ENCODE measurements at regions not wholly inside any gene's neighbourhood (a gene's known extent, or its start where the extent isn't known, plus 50 kb on each side); places are given as distances from the start of the nearest gene placed in this dataset.

DNA sequence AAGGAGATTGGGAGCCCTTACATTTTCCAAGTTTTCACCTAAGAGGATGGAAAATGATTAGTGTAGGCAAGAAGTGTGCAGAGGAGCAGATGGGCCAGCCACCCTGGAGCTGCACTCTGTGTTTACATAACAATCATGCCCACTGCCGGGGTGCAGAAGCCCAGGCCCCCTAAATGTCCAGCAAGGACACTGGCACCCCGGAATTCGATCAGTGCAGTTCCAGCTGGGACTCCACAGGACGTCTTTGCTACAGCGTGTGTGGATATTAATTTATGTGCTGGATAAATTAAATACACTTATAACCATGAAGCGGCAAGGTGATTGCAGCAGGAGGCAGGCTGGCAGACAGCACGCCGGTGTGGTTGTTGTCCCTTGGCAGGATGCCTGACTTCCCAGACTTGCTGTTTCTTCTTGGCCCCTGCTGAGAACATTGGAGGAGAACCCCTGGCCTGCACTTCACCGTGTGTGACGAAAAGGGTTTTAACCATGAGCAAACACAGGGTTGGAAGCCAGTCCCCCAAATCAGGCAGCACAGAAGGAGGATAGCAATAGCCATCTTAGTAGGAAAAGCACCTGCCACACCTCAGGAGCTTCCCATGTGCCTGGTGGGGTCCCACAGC, 73.7 kb downstream of the GADD45G start:
- Mint-ChIP-seq H3K4me3 (peak overlapping the region; percentile 16), H3K4me1 (peaks cover 62% of the 10 kb centered on the region), H3K36me3 (ENCODE audit: low read depth) (peaks cover 27% of the 10 kb centered on the region), H3K27me3 (ENCODE audit: insufficient read depth, low read depth, poor library complexity) (peaks cover 36% of the 10 kb centered on the region), H3K27ac (peak overlapping the region; percentile 92), H3K9me3 (peaks cover 36% of the 10 kb centered on the region)
- no peak overlapping the region for H2AFZ ChIP-seq
- peak; percentile 45 for DNase-seq (ENCODE audit: low spot score)
- TF ChIP-seq ZNF114 (CRISPR knock-in tag; IDR thresholded peaks at IDR 0.05) (0 out of 2 replicates have a peak, but pooled peaks have one; percentile 8), CREB1 (CRISPR knock-in tag; IDR thresholded peaks at IDR 0.05; ENCODE audit: low read depth) (peak; percentile 19; the same call in 1 of the 2 replicates), JUNB (IDR thresholded peaks at IDR 0.05; ENCODE audit: unreplicated experiment) (no peak), EZH2phosphoT487 (IDR thresholded peaks at IDR 0.05; ENCODE audit: unreplicated experiment) (no peak), STAT1 (IDR thresholded peaks at IDR 0.05; ENCODE audit: unreplicated experiment) (no peak), EZH2 (IDR thresholded peaks at IDR 0.05; ENCODE audit: low read depth, unreplicated experiment) (no peak), ZNF331 (CRISPR knock-in tag; IDR thresholded peaks at IDR 0.05; ENCODE audit: low read depth) (no peak)
- TF ChIP-seq, protein P1, sequence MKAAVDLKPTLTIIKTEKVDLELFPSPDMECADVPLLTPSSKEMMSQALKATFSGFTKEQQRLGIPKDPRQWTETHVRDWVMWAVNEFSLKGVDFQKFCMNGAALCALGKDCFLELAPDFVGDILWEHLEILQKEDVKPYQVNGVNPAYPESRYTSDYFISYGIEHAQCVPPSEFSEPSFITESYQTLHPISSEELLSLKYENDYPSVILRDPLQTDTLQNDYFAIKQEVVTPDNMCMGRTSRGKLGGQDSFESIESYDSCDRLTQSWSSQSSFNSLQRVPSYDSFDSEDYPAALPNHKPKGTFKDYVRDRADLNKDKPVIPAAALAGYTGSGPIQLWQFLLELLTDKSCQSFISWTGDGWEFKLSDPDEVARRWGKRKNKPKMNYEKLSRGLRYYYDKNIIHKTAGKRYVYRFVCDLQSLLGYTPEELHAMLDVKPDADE (IDR thresholded peaks at IDR 0.05), result no peak
- TF ChIP-seq, protein P2, sequence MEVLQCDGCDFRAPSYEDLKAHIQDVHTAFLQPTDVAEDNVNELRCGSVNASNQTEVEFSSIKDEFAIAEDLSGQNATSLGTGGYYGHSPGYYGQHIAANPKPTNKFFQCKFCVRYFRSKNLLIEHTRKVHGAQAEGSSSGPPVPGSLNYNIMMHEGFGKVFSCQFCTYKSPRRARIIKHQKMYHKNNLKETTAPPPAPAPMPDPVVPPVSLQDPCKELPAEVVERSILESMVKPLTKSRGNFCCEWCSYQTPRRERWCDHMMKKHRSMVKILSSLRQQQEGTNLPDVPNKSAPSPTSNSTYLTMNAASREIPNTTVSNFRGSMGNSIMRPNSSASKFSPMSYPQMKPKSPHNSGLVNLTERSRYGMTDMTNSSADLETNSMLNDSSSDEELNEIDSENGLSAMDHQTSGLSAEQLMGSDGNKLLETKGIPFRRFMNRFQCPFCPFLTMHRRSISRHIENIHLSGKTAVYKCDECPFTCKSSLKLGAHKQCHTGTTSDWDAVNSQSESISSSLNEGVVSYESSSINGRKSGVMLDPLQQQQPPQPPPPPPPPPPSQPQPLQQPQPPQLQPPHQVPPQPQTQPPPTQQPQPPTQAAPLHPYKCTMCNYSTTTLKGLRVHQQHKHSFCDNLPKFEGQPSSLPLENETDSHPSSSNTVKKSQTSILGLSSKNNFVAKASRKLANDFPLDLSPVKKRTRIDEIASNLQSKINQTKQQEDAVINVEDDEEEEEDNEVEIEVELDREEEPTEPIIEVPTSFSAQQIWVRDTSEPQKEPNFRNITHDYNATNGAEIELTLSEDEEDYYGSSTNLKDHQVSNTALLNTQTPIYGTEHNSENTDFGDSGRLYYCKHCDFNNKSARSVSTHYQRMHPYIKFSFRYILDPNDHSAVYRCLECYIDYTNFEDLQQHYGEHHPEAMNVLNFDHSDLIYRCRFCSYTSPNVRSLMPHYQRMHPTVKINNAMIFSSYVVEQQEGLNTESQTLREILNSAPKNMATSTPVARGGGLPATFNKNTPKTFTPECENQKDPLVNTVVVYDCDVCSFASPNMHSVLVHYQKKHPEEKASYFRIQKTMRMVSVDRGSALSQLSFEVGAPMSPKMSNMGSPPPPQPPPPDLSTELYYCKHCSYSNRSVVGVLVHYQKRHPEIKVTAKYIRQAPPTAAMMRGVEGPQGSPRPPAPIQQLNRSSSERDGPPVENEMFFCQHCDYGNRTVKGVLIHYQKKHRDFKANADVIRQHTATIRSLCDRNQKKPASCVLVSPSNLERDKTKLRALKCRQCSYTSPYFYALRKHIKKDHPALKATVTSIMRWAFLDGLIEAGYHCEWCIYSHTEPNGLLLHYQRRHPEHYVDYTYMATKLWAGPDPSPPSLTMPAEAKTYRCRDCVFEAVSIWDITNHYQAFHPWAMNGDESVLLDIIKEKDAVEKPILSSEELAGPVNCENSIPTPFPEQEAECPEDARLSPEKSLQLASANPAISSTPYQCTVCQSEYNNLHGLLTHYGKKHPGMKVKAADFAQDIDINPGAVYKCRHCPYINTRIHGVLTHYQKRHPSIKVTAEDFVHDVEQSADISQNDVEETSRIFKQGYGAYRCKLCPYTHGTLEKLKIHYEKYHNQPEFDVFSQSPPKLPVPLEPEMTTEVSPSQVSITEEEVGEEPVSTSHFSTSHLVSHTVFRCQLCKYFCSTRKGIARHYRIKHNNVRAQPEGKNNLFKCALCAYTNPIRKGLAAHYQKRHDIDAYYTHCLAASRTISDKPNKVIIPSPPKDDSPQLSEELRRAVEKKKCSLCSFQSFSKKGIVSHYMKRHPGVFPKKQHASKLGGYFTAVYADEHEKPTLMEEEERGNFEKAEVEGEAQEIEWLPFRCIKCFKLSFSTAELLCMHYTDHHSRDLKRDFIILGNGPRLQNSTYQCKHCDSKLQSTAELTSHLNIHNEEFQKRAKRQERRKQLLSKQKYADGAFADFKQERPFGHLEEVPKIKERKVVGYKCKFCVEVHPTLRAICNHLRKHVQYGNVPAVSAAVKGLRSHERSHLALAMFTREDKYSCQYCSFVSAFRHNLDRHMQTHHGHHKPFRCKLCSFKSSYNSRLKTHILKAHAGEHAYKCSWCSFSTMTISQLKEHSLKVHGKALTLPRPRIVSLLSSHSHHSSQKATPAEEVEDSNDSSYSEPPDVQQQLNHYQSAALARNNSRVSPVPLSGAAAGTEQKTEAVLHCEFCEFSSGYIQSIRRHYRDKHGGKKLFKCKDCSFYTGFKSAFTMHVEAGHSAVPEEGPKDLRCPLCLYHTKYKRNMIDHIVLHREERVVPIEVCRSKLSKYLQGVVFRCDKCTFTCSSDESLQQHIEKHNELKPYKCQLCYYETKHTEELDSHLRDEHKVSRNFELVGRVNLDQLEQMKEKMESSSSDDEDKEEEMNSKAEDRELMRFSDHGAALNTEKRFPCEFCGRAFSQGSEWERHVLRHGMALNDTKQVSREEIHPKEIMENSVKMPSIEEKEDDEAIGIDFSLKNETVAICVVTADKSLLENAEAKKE (CRISPR knock-in tag; IDR thresholded peaks at IDR 0.05), result no peak
- TF ChIP-seq, protein P3, sequence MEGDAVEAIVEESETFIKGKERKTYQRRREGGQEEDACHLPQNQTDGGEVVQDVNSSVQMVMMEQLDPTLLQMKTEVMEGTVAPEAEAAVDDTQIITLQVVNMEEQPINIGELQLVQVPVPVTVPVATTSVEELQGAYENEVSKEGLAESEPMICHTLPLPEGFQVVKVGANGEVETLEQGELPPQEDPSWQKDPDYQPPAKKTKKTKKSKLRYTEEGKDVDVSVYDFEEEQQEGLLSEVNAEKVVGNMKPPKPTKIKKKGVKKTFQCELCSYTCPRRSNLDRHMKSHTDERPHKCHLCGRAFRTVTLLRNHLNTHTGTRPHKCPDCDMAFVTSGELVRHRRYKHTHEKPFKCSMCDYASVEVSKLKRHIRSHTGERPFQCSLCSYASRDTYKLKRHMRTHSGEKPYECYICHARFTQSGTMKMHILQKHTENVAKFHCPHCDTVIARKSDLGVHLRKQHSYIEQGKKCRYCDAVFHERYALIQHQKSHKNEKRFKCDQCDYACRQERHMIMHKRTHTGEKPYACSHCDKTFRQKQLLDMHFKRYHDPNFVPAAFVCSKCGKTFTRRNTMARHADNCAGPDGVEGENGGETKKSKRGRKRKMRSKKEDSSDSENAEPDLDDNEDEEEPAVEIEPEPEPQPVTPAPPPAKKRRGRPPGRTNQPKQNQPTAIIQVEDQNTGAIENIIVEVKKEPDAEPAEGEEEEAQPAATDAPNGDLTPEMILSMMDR (conservative IDR thresholded peaks at IDR 0.05; ENCODE audit: low read depth in 2 of 2), result no peak
- TF ChIP-seq, protein P4, sequence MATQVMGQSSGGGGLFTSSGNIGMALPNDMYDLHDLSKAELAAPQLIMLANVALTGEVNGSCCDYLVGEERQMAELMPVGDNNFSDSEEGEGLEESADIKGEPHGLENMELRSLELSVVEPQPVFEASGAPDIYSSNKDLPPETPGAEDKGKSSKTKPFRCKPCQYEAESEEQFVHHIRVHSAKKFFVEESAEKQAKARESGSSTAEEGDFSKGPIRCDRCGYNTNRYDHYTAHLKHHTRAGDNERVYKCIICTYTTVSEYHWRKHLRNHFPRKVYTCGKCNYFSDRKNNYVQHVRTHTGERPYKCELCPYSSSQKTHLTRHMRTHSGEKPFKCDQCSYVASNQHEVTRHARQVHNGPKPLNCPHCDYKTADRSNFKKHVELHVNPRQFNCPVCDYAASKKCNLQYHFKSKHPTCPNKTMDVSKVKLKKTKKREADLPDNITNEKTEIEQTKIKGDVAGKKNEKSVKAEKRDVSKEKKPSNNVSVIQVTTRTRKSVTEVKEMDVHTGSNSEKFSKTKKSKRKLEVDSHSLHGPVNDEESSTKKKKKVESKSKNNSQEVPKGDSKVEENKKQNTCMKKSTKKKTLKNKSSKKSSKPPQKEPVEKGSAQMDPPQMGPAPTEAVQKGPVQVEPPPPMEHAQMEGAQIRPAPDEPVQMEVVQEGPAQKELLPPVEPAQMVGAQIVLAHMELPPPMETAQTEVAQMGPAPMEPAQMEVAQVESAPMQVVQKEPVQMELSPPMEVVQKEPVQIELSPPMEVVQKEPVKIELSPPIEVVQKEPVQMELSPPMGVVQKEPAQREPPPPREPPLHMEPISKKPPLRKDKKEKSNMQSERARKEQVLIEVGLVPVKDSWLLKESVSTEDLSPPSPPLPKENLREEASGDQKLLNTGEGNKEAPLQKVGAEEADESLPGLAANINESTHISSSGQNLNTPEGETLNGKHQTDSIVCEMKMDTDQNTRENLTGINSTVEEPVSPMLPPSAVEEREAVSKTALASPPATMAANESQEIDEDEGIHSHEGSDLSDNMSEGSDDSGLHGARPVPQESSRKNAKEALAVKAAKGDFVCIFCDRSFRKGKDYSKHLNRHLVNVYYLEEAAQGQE (IDR thresholded peaks at IDR 0.05; ENCODE audit: unreplicated experiment), result no peak
- ATAC-seq, result peak; percentile 16
- H3K79me2 ChIP-seq (replicated peaks; ENCODE audit: insufficient read depth), result no peaks in the 10 kb centered on the region
- no peaks in the 10 kb centered on the region for H3K36me3 ChIP-seq (ENCODE audit: insufficient read depth)
- peaks cover 48% of the 10 kb centered on the region for H3K4me1 ChIP-seq (ENCODE audit: insufficient read depth)
- H3K27me3 ChIP-seq (ENCODE audit: insufficient read depth), result peaks cover 4% of the 10 kb centered on the region; the same call in 1 of the 2 replicates
- H3K4me2 ChIP-seq, result peak overlapping the region; percentile 39
- H3K9me2 ChIP-seq (ENCODE audit: insufficient read depth), result no peaks in the 10 kb centered on the region
- H4K20me1 ChIP-seq (replicated peaks; ENCODE audit: insufficient read depth), result no peaks in the 10 kb centered on the region
- H3F3A ChIP-seq (replicated peaks; ENCODE audit: low read depth), result peaks cover 17% of the 10 kb centered on the region; the same call in 1 of the 2 replicates
- peak overlapping the region; percentile 11; the same call in 1 of the 2 replicates for H3K4me3 ChIP-seq
- peak overlapping the region; percentile 91 for H3K27ac ChIP-seq (ENCODE audit: low read depth)

All from GM23338 (cell line).